Prostate gland (tissue), 2 donors: ENCODE measurements at regions not wholly inside any gene's neighbourhood (a gene's known extent, or its start where the extent isn't known, plus 50 kb on each side); places are given as distances from the start of the nearest gene placed in this dataset.

Source experiments
- DNase-seq: peaks from one replicate; pipeline ENCODE4 v3.0.0-alpha.2; 2019; ENCODE audit warnings: low spot score
- H3K27ac ChIP-seq, 2 donors: fragments of 200-600 bp; sonication (generic); 2 replicates each; pipeline ENCODE4 v1.5.1; 2017 to 2019
- H3K27me3 ChIP-seq: fragments of 200-600 bp; sonication (generic); replicated peaks from 2 replicates; pipeline ENCODE4 v1.5.1; 2019; ENCODE audit not compliant: insufficient read depth
- H3K36me3 ChIP-seq, 2 donors: fragments of 200-600 bp; sonication (generic); 1 replicate in 1 of 2; 2 replicates in 1 of 2; pipeline versions ENCODE4 v1.5.1 to v1.8.1; 2017 to 2019
- H3K4me1 ChIP-seq: fragments of 200-600 bp; sonication (generic); replicated peaks from 2 replicates; pipeline ENCODE4 v1.5.1; 2019
- H3K4me3 ChIP-seq, 2 donors: fragments of 200-600 bp; sonication (generic); 2 replicates each; pipeline ENCODE4 v1.5.1; 2017 to 2019
- H3K9me3 ChIP-seq: fragments of 200-600 bp; sonication (generic); 2 replicates; pipeline ENCODE4 v1.5.1; 2017
- CTCF ChIP-seq, 4 experiments: fragments of 200-600 bp in 2 of 4; fragments of 450-650 bp in 2 of 4; sonication (generic) in 2 of 4; IDR thresholded peaks; 1 replicate in 3 of 4; 2 replicates in 1 of 4; pipeline ENCODE4 v1.5.1; 2016 to 2019; ENCODE audit warnings: antibody characterized with exemption in 4 of 4, mild to moderate bottlenecking in 2 of 4, moderate library complexity in 2 of 4
- POLR2A ChIP-seq: fragments of 450-650 bp; IDR thresholded peaks from one replicate; pipeline ENCODE4 v1.6.1; 2016; ENCODE audit warnings: antibody characterized with exemption, mild to moderate bottlenecking
- POLR2AphosphoS5 ChIP-seq: sonication (generic); formaldehyde crosslinking; IDR thresholded peaks from one replicate; pipeline ENCODE4 v1.6.1; 2017; ENCODE audit warnings: antibody characterized with exemption
- WGBS: methylation state at CpG from one replicate; pipeline ENCODE4 v1.1.5; 2018; 5-methylcytosine and 5-hydroxymethylcytosine counted together
- intact Hi-C: fragments of 100-400 bp; cut with DNase I; formaldehyde crosslinking; loops from one replicate; pipeline ENCODE4 v1.14.2; 2022

DNA sequence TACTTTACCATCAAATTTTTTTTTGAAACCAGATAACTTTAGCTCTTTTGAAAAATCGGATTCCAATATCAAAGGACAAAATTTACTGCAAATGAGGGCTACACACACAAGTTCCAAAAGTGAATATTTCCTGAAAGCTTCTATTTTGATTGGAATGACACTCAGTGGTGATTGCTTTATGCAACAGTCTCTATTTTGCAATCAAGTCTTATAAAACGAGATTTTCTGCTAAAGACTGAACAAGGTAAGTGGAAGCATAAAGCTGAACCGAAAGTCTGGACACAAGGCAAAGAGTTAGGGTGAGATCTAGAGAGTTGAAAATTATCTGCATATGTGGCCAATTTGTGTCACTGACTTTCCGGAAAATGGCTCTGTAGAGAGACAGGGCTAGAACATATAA, 145.0 kb upstream of the OSR1 start:
- Histone ChIP-seq H3K27ac (no peak overlapping the region), H3K36me3 (no peaks in the 10 kb centered on the region), H3K4me1 (no peaks in the 10 kb centered on the region), H3K9me3 (no peaks in the 10 kb centered on the region), H3K4me3 (no peak overlapping the region), H3K27me3 (no peaks in the 10 kb centered on the region)
- TF ChIP-seq POLR2AphosphoS5, result no peak
- TF ChIP-seq POLR2A, result no peak
- TF ChIP-seq CTCF (IDR thresholded peaks at IDR 0.05), result no peak
- 90% methylated on average over 4 of the region's 4 CpGs for WGBS
- intact Hi-C loops, result no loop called here
- DNase-seq, result no peak

DNA sequence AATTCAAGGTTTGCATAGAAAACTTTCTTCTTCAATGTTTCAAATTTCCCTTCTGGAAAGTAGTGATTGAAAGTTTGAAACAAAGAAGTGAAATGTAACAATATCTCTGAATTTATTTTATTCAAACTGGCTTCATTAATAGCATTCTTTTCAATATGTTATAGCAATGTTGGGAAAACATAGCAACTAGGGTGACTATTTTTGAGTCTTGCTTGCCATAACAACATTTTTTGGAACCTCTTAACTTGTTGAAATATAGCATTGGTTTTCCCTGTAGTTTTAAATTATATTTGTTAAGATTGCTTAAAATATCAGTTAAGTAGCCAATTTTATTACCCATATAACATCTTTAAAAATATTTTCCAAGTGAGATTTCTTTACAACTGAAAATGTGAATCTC, 141.7 kb upstream of the OSR1 start:
- H3K4me3 ChIP-seq, result no peak overlapping the region
- DNase-seq, result no peak
- no peaks in the 10 kb centered on the region for H3K27me3 ChIP-seq
- no peaks in the 10 kb centered on the region for H3K9me3 ChIP-seq
- TF ChIP-seq CTCF (IDR thresholded peaks at IDR 0.05), result no peak
- no peak for TF ChIP-seq POLR2A
- TF ChIP-seq POLR2AphosphoS5, result no peak
- no peaks in the 10 kb centered on the region for H3K4me1 ChIP-seq
- H3K27ac ChIP-seq, result no peak overlapping the region
- H3K36me3 ChIP-seq, result no peaks in the 10 kb centered on the region
- intact Hi-C loops, result no loop called here

DNA sequence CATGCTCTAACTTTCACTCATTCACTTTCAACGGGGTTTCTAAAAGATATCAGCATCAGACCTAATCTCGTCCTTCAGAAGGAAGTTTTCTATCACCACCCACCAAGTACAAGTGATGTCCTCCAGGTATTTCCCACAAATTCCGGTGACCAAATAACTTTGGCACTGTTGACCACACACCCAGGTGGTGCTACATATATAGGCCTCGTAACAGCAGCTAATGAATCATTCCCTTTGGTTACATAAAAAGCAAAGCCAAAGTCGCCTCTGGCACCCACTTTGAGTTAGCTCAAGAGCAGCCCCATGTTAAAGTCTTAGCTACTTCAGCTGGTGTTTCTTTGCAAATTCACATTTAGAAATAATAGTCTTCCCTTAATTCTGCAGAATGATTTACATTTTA, 138.2 kb upstream of the OSR1 start:
- H3K9me3 ChIP-seq, result no peaks in the 10 kb centered on the region
- H3K4me1 ChIP-seq, result no peaks in the 10 kb centered on the region
- intact Hi-C loops, result no loop called here
- TF ChIP-seq POLR2AphosphoS5 (no peak), CTCF (IDR thresholded peaks at IDR 0.05) (no peak), POLR2A (no peak)
- no peak overlapping the region for H3K4me3 ChIP-seq
- H3K36me3 ChIP-seq, result no peaks in the 10 kb centered on the region
- H3K27ac ChIP-seq, result no peak overlapping the region
- no peak for DNase-seq
- H3K27me3 ChIP-seq, result no peaks in the 10 kb centered on the region
- 92% methylated on average over 5 of the region's 5 CpGs for WGBS

DNA sequence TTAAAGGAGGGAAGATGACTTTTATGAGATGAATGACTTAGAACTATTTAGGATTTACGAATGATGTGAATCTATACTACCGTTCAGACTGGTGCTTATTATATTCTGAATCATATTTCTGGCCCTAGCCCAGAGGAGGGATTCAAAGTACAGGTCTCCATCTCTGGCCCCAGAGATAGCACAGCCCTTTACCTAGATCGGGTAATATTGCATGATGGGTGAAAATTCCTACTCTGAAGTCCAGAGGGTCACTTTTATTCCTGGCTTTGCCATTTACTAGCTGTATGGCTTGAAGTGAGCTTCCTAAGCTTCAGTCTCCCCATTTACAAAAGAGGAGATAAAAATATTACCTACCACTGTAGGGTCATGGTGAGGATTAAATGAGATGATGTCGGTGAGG, 135.8 kb upstream of the OSR1 start:
- DNase-seq, result no peak
- H3K4me3 ChIP-seq, result no peak overlapping the region
- intact Hi-C loops, result no loop called here
- H3K4me1 ChIP-seq, result no peaks in the 10 kb centered on the region
- WGBS, result 81% methylated on average over 4 of the region's 4 CpGs
- no peaks in the 10 kb centered on the region for H3K27me3 ChIP-seq
- no peak overlapping the region for H3K27ac ChIP-seq
- no peaks in the 10 kb centered on the region for H3K9me3 ChIP-seq
- no peaks in the 10 kb centered on the region for H3K36me3 ChIP-seq
- TF ChIP-seq POLR2A (no peak), POLR2AphosphoS5 (no peak), CTCF (IDR thresholded peaks at IDR 0.05) (no peak)

GRCh38 chr2:19491796-19492195, 133.4 kb upstream of the OSR1 start:
- DNase-seq, result no peak
- intact Hi-C loops, result no loop called here
- Histone ChIP-seq H3K9me3 (no peaks in the 10 kb centered on the region), H3K27me3 (no peaks in the 10 kb centered on the region), H3K36me3 (no peaks in the 10 kb centered on the region), H3K4me3 (no peak overlapping the region), H3K4me1 (no peaks in the 10 kb centered on the region), H3K27ac (no peak overlapping the region)
- TF ChIP-seq POLR2A, result no peak
- 82% methylated on average over 3 of the region's 3 CpGs for WGBS
